ENCODE measurements at regions not wholly inside any gene's neighbourhood (a gene's known extent, or its start where the extent isn't known, plus 50 kb on each side); places are given as distances from the start of the nearest gene placed in this dataset.

GRCh38 chr1:228914700-228915099, 179.4 kb downstream of the RHOU start:
- Mint-ChIP-seq H3K27me3 (no peaks in the 10 kb centered on the region), H3K27ac (no peak overlapping the region), H3K4me1 (ENCODE audit: unreplicated experiment) (peaks cover 58% of the 10 kb centered on the region), H3K4me3 (no peak overlapping the region), H3K9me3 (no peaks in the 10 kb centered on the region), H3K36me3 (no peaks in the 10 kb centered on the region)
- peak; percentile 6 for DNase-seq (ENCODE audit: extremely low spot score, unreplicated experiment)
- no peak for TF ChIP-seq CTCF (conservative IDR thresholded peaks at IDR 0.05)

GRCh38 chr1:228917342-228917741, 182.1 kb downstream of the RHOU start:
- H3K4me1 Mint-ChIP-seq (ENCODE audit: unreplicated experiment), result peaks cover 56% of the 10 kb centered on the region
- H3K27me3 Mint-ChIP-seq, result no peaks in the 10 kb centered on the region
- H3K9me3 Mint-ChIP-seq, result peaks cover 4% of the 10 kb centered on the region
- TF ChIP-seq CTCF (conservative IDR thresholded peaks at IDR 0.05), result no peak
- peak; percentile 62 for DNase-seq (ENCODE audit: extremely low spot score, unreplicated experiment)
- H3K4me3 Mint-ChIP-seq, result peak overlapping the region; percentile 5
- H3K36me3 Mint-ChIP-seq, result no peaks in the 10 kb centered on the region
- H3K27ac Mint-ChIP-seq, result peak overlapping the region; percentile 34

- no peak for TF ChIP-seq CTCF (conservative IDR thresholded peaks at IDR 0.05)
- H3K4me1 Mint-ChIP-seq (ENCODE audit: unreplicated experiment), result peaks cover 52% of the 10 kb centered on the region
- peak overlapping the region; percentile 5 for H3K4me3 Mint-ChIP-seq
- no peaks in the 10 kb centered on the region for H3K36me3 Mint-ChIP-seq
- peaks cover 5% of the 10 kb centered on the region for H3K9me3 Mint-ChIP-seq
- H3K27me3 Mint-ChIP-seq, result no peaks in the 10 kb centered on the region
- H3K27ac Mint-ChIP-seq, result peak overlapping the region; percentile 34
- DNase-seq (ENCODE audit: extremely low spot score, unreplicated experiment), result no peak
These were observed 182.5 kb downstream of the RHOU start for GRCh38 chr1:228917755-228918154.

GRCh38 chr1:228918335-228918734, 183.1 kb downstream of the RHOU start:
- no peak for TF ChIP-seq CTCF (conservative IDR thresholded peaks at IDR 0.05)
- Mint-ChIP-seq H3K27me3 (no peaks in the 10 kb centered on the region), H3K4me1 (ENCODE audit: unreplicated experiment) (peaks cover 47% of the 10 kb centered on the region), H3K9me3 (peaks cover 10% of the 10 kb centered on the region), H3K36me3 (no peaks in the 10 kb centered on the region), H3K4me3 (no peak overlapping the region), H3K27ac (no peak overlapping the region)
- DNase-seq (ENCODE audit: extremely low spot score, unreplicated experiment), result no peak

- TF ChIP-seq CTCF (conservative IDR thresholded peaks at IDR 0.05), result no peak
- Mint-ChIP-seq H3K27me3 (no peaks in the 10 kb centered on the region), H3K36me3 (no peaks in the 10 kb centered on the region), H3K4me1 (ENCODE audit: unreplicated experiment) (peaks cover 38% of the 10 kb centered on the region), H3K9me3 (peaks cover 17% of the 10 kb centered on the region), H3K4me3 (no peak overlapping the region), H3K27ac (no peak overlapping the region)
- DNase-seq (ENCODE audit: extremely low spot score, unreplicated experiment), result no peak
These were observed 184.6 kb downstream of the RHOU start for GRCh38 chr1:228919914-228920313.

- no peak for DNase-seq (ENCODE audit: extremely low spot score, unreplicated experiment)
- H3K4me3 Mint-ChIP-seq, result no peak overlapping the region
- peaks cover 23% of the 10 kb centered on the region for H3K9me3 Mint-ChIP-seq
- H3K4me1 Mint-ChIP-seq (ENCODE audit: unreplicated experiment), result peaks cover 38% of the 10 kb centered on the region
- no peak for TF ChIP-seq CTCF (conservative IDR thresholded peaks at IDR 0.05)
- no peaks in the 10 kb centered on the region for H3K27me3 Mint-ChIP-seq
- no peak overlapping the region for H3K27ac Mint-ChIP-seq
- no peaks in the 10 kb centered on the region for H3K36me3 Mint-ChIP-seq
These were observed 185.6 kb downstream of the RHOU start for GRCh38 chr1:228920831-228921230.

All from type B pancreatic cell (in vitro differentiated cells).